Hepatocyte (in vitro differentiated cells): ENCODE measurements at regions not wholly inside any gene's neighbourhood (a gene's known extent, or its start where the extent isn't known, plus 50 kb on each side); places are given as distances from the start of the nearest gene placed in this dataset.

Experiments used
- CTCF ChIP-seq: fragments of 200-600 bp; sonication (generic); IDR thresholded peaks from 2 replicates; pipeline ENCODE4 v1.5.1; 2016; ENCODE audit warnings: antibody characterized with exemption, mild to moderate bottlenecking; ENCODE audit not compliant: poor library complexity
- EZH2 ChIP-seq: fragments of 200-600 bp; sonication (generic); IDR thresholded peaks from 2 replicates; pipeline ENCODE4 v1.6.1; 2016; ENCODE audit warnings: antibody characterized with exemption, mild to moderate bottlenecking, borderline replicate concordance

DNA sequence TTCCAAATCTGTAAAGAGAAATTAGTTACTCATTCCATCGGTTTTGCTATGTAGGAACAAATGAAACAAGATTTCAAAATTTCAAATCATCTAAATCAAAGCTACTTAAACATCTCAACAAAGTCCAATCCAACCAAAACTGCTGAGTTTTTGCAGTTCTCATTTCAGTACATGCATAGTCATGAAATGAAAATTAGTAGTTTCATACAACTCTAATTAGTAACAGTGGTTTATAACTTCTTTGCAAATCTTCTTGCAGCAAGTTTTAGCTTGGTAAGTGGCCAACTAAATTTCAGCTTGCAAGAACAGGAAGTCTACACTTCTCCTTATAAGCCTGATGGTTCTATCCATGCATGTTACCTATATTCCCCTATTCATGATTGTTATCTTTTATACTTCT lies 75.6 kb downstream of the SPRY2 start:
- TF ChIP-seq CTCF (no peak), EZH2 (no peak)
